HCT116 (cell line): ENCODE measurements at regions not wholly inside any gene's neighbourhood (a gene's known extent, or its start where the extent isn't known, plus 50 kb on each side); places are given as distances from the start of the nearest gene placed in this dataset.

Experiments
- CTCF ChIP-seq, 3 experiments: fragments of 200-600 bp in 1 of 3; sonication (generic) in 1 of 3; IDR thresholded peaks in 2 of 3; conservative IDR thresholded peaks in 1 of 3; 2 replicates each; pipeline ENCODE4 v1.5.1; 2012 to 2017; ENCODE audit warnings: low read depth in 2 of 3, low read length in 2 of 3, antibody characterized with exemption in 1 of 3, borderline replicate concordance in 1 of 3, control low read depth in 1 of 3, mild to moderate bottlenecking in 1 of 3, mixed read lengths in 1 of 3, mixed run types in 1 of 3, moderate library complexity in 1 of 3; ENCODE audit not compliant: insufficient read depth in 1 of 3
- EZH2 ChIP-seq: fragments of 200-600 bp; sonication (generic); IDR thresholded peaks from 2 replicates; pipeline ENCODE4 v1.6.1; 2017; ENCODE audit warnings: antibody characterized with exemption, mixed run types
- EZH2phosphoT487 ChIP-seq: fragments of 200-600 bp; IDR thresholded peaks from 2 replicates; pipeline ENCODE4 v1.6.1; 2018; ENCODE audit warnings: antibody characterized with exemption, borderline replicate concordance
- FOSL1 ChIP-seq: IDR thresholded peaks from 2 replicates; pipeline ENCODE4 v1.6.1; 2012; ENCODE audit warnings: low read depth
- JUND ChIP-seq: IDR thresholded peaks from 2 replicates; pipeline ENCODE4 v1.6.1; 2012
- POLR2A ChIP-seq: IDR thresholded peaks from 2 replicates; pipeline ENCODE4 v1.7.0; 2011; ENCODE audit warnings: borderline replicate concordance; ENCODE audit not compliant: insufficient read depth, insufficient read length; ENCODE audit errors: extremely low read depth
- POLR2AphosphoS5 ChIP-seq: IDR thresholded peaks from 2 replicates; pipeline ENCODE4 v1.6.1; 2011; ENCODE audit warnings: mild to moderate bottlenecking, low read depth, low read length, moderate library complexity
- REST ChIP-seq: IDR thresholded peaks from 2 replicates; pipeline ENCODE4 v1.6.1; 2012; ENCODE audit warnings: low read depth
- SIN3A ChIP-seq: IDR thresholded peaks from 2 replicates; pipeline ENCODE4 v1.6.1; 2012; ENCODE audit warnings: low read depth
- SRF ChIP-seq: IDR thresholded peaks from 2 replicates; pipeline ENCODE4 v1.6.1; 2012; ENCODE audit warnings: low read depth
- ZBTB33 ChIP-seq: IDR thresholded peaks from 2 replicates; pipeline ENCODE4 v1.6.1; 2011; ENCODE audit warnings: mild to moderate bottlenecking, low read length, moderate library complexity; ENCODE audit not compliant: insufficient replicate concordance; ENCODE audit errors: extremely low read depth
- ZNF274 ChIP-seq: fragments of 200-500 bp; sonication (Bioruptor generic); IDR thresholded peaks from 2 replicates; pipeline ENCODE4 v1.6.1; 2014; ENCODE audit warnings: mild to moderate bottlenecking, low read depth, low read length, inconsistent platforms

- no peak for TF ChIP-seq EZH2
- TF ChIP-seq ZBTB33, result no peak
- no peak for TF ChIP-seq CTCF (IDR thresholded peaks at IDR 0.05 in 2 of 3, conservative IDR thresholded peaks at IDR 0.05 in 1 of 3; ENCODE audit: borderline replicate concordance in 1 of 3, insufficient read depth in 1 of 3, low read depth in 2 of 3, low read length in 2 of 3)
- no peak for TF ChIP-seq POLR2A
- no peak for TF ChIP-seq SIN3A
- no peak; the same call in 1 of the 2 replicates for TF ChIP-seq SRF
- no peak for TF ChIP-seq FOSL1
- TF ChIP-seq EZH2phosphoT487, result no peak
- no peak for TF ChIP-seq REST
- TF ChIP-seq JUND, result no peak
- TF ChIP-seq ZNF274, result no peak
- no peak for TF ChIP-seq POLR2AphosphoS5
These were observed 74.0 kb upstream of the DSG1 start for GRCh38 chr18:31243740-31244512.
